Erythroblast (primary cell): ENCODE measurements at regions not wholly inside any gene's neighbourhood (a gene's known extent, or its start where the extent isn't known, plus 50 kb on each side); places are given as distances from the start of the nearest gene placed in this dataset.

ENCODE experiments used
- GATA1 ChIP-seq: IDR thresholded peaks from 2 replicates; pipeline ENCODE4 v1.6.1; 2011; ENCODE audit warnings: low read depth, mild to moderate bottlenecking, control low read depth, low read length, moderate library complexity
- POLR2A ChIP-seq: IDR thresholded peaks from 2 replicates; pipeline ENCODE4 v1.6.1; 2011; ENCODE audit warnings: mild to moderate bottlenecking, low read length

- TF ChIP-seq POLR2A (no peak), GATA1 (no peak)
Measured at GRCh38 chr10:111831058-111831457, 352.5 kb downstream of the GPAM start.
